SK-N-SH (cell line): ENCODE measurements at regions not wholly inside any gene's neighbourhood (a gene's known extent, or its start where the extent isn't known, plus 50 kb on each side); places are given as distances from the start of the nearest gene placed in this dataset.
A peak's percentile ranks its signal among the peaks of the same experiment; 100 is the strongest.

Source experiments
- CTCF ChIA-PET: fragments of 300-600, 350-600 bp; formaldehyde crosslinking; extraction: SDS; loops from one replicate; lab custom pipeline; 2021; lab: Yijun Ruan, JAX
- POLR2A ChIA-PET: fragments of 350-600 bp; sonication (Branson Sonifier 250); formaldehyde crosslinking; extraction: SDS; loops from one replicate; lab custom pipeline; 2020; ENCODE audit warnings: antibody characterized with exemption, inconsistent platforms; lab: Yijun Ruan, JAX
- DNase-seq: peaks from one replicate; pipeline ENCODE4 v3.0.0; 2012
- H2AFZ ChIP-seq: fragments of 200-600 bp; sonication (generic); 2 replicates; pipeline ENCODE4 v1.8.1; 2016; ENCODE audit warnings: antibody characterized with exemption, mild to moderate bottlenecking, low read depth
- H3F3A ChIP-seq: fragments of 200-600 bp; sonication (generic); replicated peaks from 2 replicates; pipeline ENCODE3; 2016; ENCODE audit warnings: antibody characterized with exemption, mild to moderate bottlenecking; ENCODE audit not compliant: insufficient read depth
- H3K27ac ChIP-seq, 2 experiments: fragments of 200-500 bp in 1 of 2; fragments of 200-600 bp in 1 of 2; sonication (Bioruptor generic) in 1 of 2; sonication (generic), shearing (Covaris generic) in 1 of 2; 2 replicates each; pipeline versions ENCODE4 v1.5.1 to v1.6.1; 2014 to 2016; ENCODE audit warnings: low read depth in 2 of 2, inconsistent platforms in 1 of 2, low read length in 1 of 2, mild to moderate bottlenecking in 1 of 2, mixed read lengths in 1 of 2
- H3K27me3 ChIP-seq: fragments of 200-600 bp; sonication (generic), shearing (Covaris generic); 2 replicates; pipeline ENCODE4 v1.6.1; 2016; ENCODE audit warnings: mixed run types; ENCODE audit not compliant: insufficient read depth
- H3K36me3 ChIP-seq, 2 experiments: fragments of 200-500 bp in 1 of 2; fragments of 200-600 bp in 1 of 2; sonication (Bioruptor generic) in 1 of 2; sonication (generic) in 1 of 2; replicated peaks in 1 of 2; 2 replicates each; pipeline versions ENCODE3 to v1.5.1; 2014 to 2016; ENCODE audit warnings: low read length in 1 of 2, mild to moderate bottlenecking in 1 of 2; ENCODE audit not compliant: insufficient read depth in 2 of 2, control insufficient read depth in 1 of 2
- H3K4me1 ChIP-seq, 2 experiments: fragments of 200-500 bp in 1 of 2; fragments of 200-600 bp in 1 of 2; sonication (Bioruptor generic) in 1 of 2; sonication (generic), shearing (Covaris generic) in 1 of 2; 2 replicates each; pipeline versions ENCODE4 v1.5.1 to v1.6.1; 2014 to 2016; ENCODE audit warnings: low read depth in 1 of 2, low read length in 1 of 2, mixed run types in 1 of 2; ENCODE audit not compliant: insufficient read depth in 2 of 2, control insufficient read depth in 1 of 2
- H3K4me2 ChIP-seq: fragments of 200-600 bp; sonication (generic), shearing (Covaris generic); 2 replicates; pipeline ENCODE4 v1.6.1; 2017; ENCODE audit warnings: mixed run types
- H3K4me3 ChIP-seq, 2 experiments: fragments of 200-500 bp in 1 of 2; fragments of 200-600 bp in 1 of 2; sonication (Bioruptor generic) in 1 of 2; sonication (generic), shearing (Covaris generic) in 1 of 2; 2 replicates each; pipeline versions ENCODE4 v1.5.1 to v1.8.1; 2014 to 2016; ENCODE audit warnings: low read depth in 2 of 2, inconsistent platforms in 1 of 2, low read length in 1 of 2, mild to moderate bottlenecking in 1 of 2, mixed read lengths in 1 of 2, moderate library complexity in 1 of 2
- H3K79me2 ChIP-seq: fragments of 200-600 bp; sonication (generic); 2 replicates; pipeline ENCODE4 v1.8.1; 2017; ENCODE audit warnings: mild to moderate bottlenecking; ENCODE audit not compliant: insufficient read depth
- H3K9ac ChIP-seq: fragments of 200-600 bp; sonication (generic); 2 replicates; pipeline ENCODE4 v1.6.1; 2017; ENCODE audit warnings: mixed run types
- H3K9me2 ChIP-seq: fragments of 200-600 bp; sonication (generic); 2 replicates; pipeline ENCODE4 v1.6.1; 2017; ENCODE audit warnings: mixed run types
- H3K9me3 ChIP-seq: fragments of 200-600 bp; sonication (generic); 2 replicates; pipeline ENCODE4 v1.6.1; 2017; ENCODE audit warnings: mixed run types, mild to moderate bottlenecking, moderate library complexity
- H4K20me1 ChIP-seq: fragments of 200-600 bp; sonication (generic); 2 replicates; pipeline ENCODE4 v1.6.1; 2017; ENCODE audit warnings: mild to moderate bottlenecking, mixed run types; ENCODE audit not compliant: insufficient read depth
- CHD2 ChIP-seq: fragments of 150-350 bp; IDR thresholded peaks from 2 replicates; pipeline ENCODE4 v1.6.1; 2018; ENCODE audit warnings: low read length; ENCODE audit not compliant: partially characterized antibody
- FOSL2 ChIP-seq: IDR thresholded peaks from 2 replicates; pipeline ENCODE4 v1.4.0; 2012; ENCODE audit warnings: low read depth, mild to moderate bottlenecking, moderate library complexity, borderline replicate concordance
- FOXM1 ChIP-seq: IDR thresholded peaks from 2 replicates; pipeline ENCODE4 v1.4.0; 2012; ENCODE audit warnings: low read depth, mild to moderate bottlenecking
- GATA2 ChIP-seq: sonication (generic); formaldehyde crosslinking; IDR thresholded peaks from 2 replicates; pipeline ENCODE4 v1.5.0; 2020; ENCODE audit warnings: mild to moderate bottlenecking, missing genetic modification reagents
- JUND ChIP-seq: IDR thresholded peaks from 2 replicates; pipeline ENCODE4 v1.4.0; 2012
- MEF2A ChIP-seq: IDR thresholded peaks from 2 replicates; pipeline ENCODE4 v1.4.0; 2012; ENCODE audit warnings: low read depth, borderline replicate concordance
- NFIC ChIP-seq: IDR thresholded peaks from 2 replicates; pipeline ENCODE4 v1.4.0; 2012; ENCODE audit warnings: borderline replicate concordance
- SIN3A ChIP-seq: IDR thresholded peaks from 2 replicates; pipeline ENCODE4 v1.6.1; 2012; ENCODE audit warnings: low read depth, mild to moderate bottlenecking, low read length, moderate library complexity, borderline replicate concordance
- TCF12 ChIP-seq: IDR thresholded peaks from 2 replicates; pipeline ENCODE4 v1.4.0; 2012
- WGBS: methylation state at CpG from one replicate; pipeline ENCODE4 v1.1.6; 2017; ENCODE audit warnings: low lambda C conversion rate; 5-methylcytosine and 5-hydroxymethylcytosine counted together
- TF ChIP-seq, protein P1 (sequence below): fragments of 150-350 bp; IDR thresholded peaks from 2 replicates; pipeline ENCODE4 v1.6.1; 2016; ENCODE audit warnings: mild to moderate bottlenecking, low read depth, low read length
- TF ChIP-seq, protein P2 (sequence below): IDR thresholded peaks from 2 replicates; pipeline ENCODE4; 2012

DNA sequence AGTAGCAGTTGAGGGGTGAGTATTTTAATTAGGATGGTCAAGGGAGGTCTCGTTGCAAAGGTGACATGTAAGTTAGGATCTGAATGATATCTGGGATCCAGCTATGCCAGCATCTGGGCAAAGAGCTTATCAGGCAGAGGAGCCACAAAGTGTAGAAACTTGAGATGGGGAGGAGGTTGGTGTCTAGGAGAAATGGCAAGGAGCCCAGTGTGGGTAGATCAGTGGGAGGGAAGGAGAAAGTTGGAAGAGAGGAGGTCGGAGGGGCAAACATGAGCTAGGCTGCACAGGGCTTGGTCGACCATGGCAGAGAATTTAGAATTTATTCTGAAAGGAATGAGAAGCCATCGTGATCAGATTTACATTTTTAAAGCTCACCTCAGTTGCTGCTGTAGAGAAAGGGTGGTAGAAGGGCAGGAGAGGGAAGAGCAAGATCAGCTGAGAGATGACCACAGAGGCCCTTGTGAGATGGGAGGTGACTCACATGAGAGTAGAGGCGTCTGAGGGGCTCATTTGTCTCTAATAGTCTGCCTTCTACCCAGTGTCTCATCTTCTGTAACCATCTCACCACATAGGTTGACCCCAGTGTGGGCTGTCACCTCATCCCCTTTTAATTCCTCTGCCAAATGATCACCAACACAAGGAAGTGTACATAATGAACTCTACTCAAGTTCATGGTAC lies 170.0 kb downstream of the ETAA1 start:
- CTCF ChIA-PET = interaction anchor here (0.8 kb wide), 1 partner anchor 84 kb away, joined by 3 read pairs; no protein-coding TSS in a partner anchor
- Histone ChIP-seq H2AFZ (no peak overlapping the region), H3K27ac (peak overlapping the region in 1 of 2 experiments; percentile 53; a peak in 1 of 4 replicates), H3K79me2 (no peaks in the 10 kb centered on the region), H3K9me2 (no peaks in the 10 kb centered on the region), H4K20me1 (no peaks in the 10 kb centered on the region)
- POLR2A ChIA-PET = no interaction called here
- no peak for DNase-seq
- WGBS = 80% methylated on average over 5 of the region's 5 CpGs
- no peak for TF ChIP-seq GATA2 (CRISPR knock-in tag)
- TF ChIP-seq, protein P1, sequence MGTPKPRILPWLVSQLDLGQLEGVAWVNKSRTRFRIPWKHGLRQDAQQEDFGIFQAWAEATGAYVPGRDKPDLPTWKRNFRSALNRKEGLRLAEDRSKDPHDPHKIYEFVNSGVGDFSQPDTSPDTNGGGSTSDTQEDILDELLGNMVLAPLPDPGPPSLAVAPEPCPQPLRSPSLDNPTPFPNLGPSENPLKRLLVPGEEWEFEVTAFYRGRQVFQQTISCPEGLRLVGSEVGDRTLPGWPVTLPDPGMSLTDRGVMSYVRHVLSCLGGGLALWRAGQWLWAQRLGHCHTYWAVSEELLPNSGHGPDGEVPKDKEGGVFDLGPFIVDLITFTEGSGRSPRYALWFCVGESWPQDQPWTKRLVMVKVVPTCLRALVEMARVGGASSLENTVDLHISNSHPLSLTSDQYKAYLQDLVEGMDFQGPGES = no peak
- no peak for TF ChIP-seq FOXM1
- TF ChIP-seq TCF12 = peak; percentile 9; the same call in 1 of the 2 replicates
- TF ChIP-seq JUND = no peak
- TF ChIP-seq NFIC = 0 out of 2 replicates have a peak, but pooled peaks have one; percentile 12
- no peak for TF ChIP-seq SIN3A
- TF ChIP-seq, all 33 proteins: peak for 2
- H3K4me1 ChIP-seq = peaks cover 4 to 14% of the 10 kb centered on the region in 2 experiments
- no peaks in the 10 kb centered on the region for H3K36me3 ChIP-seq
- H3K9me3 ChIP-seq = no peaks in the 10 kb centered on the region
- no peak overlapping the region for H3K4me2 ChIP-seq
- no peak overlapping the region for H3K9ac ChIP-seq
- no peaks in the 10 kb centered on the region for H3K27me3 ChIP-seq
- no peak overlapping the region for H3K4me3 ChIP-seq
- peaks cover 22% of the 10 kb centered on the region for H3F3A ChIP-seq

DNA sequence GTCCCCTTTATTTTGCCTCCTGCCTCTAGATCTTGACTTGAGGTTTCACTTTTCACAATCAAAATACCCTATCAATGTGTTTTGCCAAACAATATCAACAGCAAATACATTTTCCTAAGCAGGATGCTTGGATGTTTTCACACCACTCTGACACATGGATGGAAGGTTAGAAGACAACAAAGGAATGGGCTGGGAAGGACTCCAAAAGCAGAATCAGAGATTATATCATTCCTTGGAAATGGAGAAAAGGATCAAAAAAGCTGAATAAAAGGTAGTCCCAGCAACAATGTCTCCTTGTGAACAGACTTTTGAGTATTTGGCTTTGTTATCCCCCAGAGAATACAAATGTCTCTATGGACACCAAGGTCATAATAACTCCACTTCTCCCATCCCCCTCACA lies 170.8 kb downstream of the ETAA1 start:
- no peak overlapping the region for H3K9ac ChIP-seq
- no peaks in the 10 kb centered on the region for H3K9me2 ChIP-seq
- H3K27ac ChIP-seq = peak overlapping the region in 1 of 2 experiments; percentile 6; a peak in 1 of 4 replicates
- H2AFZ ChIP-seq = no peak overlapping the region
- H3K4me3 ChIP-seq = no peak overlapping the region
- no peaks in the 10 kb centered on the region for H4K20me1 ChIP-seq
- no peak overlapping the region for H3K4me2 ChIP-seq
- no peaks in the 10 kb centered on the region for H3K79me2 ChIP-seq
- no peak for DNase-seq
- no peaks in the 10 kb centered on the region for H3K36me3 ChIP-seq
- H3K4me1 ChIP-seq = peaks cover 3 to 14% of the 10 kb centered on the region in 2 experiments; a peak in 3 of 4 replicates
- TF ChIP-seq FOSL2 (no peak), CHD2 (no peak), MEF2A (no peak)
- TF ChIP-seq, protein P2, sequence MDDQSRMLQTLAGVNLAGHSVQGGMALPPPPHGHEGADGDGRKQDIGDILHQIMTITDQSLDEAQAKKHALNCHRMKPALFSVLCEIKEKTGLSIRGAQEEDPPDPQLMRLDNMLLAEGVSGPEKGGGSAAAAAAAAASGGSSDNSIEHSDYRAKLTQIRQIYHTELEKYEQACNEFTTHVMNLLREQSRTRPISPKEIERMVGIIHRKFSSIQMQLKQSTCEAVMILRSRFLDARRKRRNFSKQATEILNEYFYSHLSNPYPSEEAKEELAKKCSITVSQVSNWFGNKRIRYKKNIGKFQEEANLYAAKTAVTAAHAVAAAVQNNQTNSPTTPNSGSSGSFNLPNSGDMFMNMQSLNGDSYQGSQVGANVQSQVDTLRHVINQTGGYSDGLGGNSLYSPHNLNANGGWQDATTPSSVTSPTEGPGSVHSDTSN = 0 out of 2 replicates have a peak, but pooled peaks have one; percentile 18
- POLR2A ChIA-PET = no interaction called here
- H3K27me3 ChIP-seq = no peaks in the 10 kb centered on the region
- no peaks in the 10 kb centered on the region for H3K9me3 ChIP-seq
- H3F3A ChIP-seq = peaks cover 17% of the 10 kb centered on the region
- CTCF ChIA-PET = no interaction called here
